GM23338 (cell line): ENCODE measurements at regions not wholly inside any gene's neighbourhood (a gene's known extent, or its start where the extent isn't known, plus 50 kb on each side); places are given as distances from the start of the nearest gene placed in this dataset.

Source experiments
- ATAC-seq: fragments of 200-7000 bp; cut with Tn5 transposase; 3 replicates; pipeline ENCODE4 v1.9.1; 2020
- DNase-seq: peaks from one replicate; pipeline ENCODE4 v3.0.0-alpha.2; 2015; ENCODE audit warnings: low spot score
- H2AFZ ChIP-seq: fragments of 200-600 bp; sonication (generic); 2 replicates; pipeline ENCODE4 v1.8.0; 2016; ENCODE audit warnings: antibody characterized with exemption, mild to moderate bottlenecking, moderate library complexity
- H3F3A ChIP-seq: fragments of 200-600 bp; sonication (generic); replicated peaks from 2 replicates; pipeline ENCODE4 v1.8.0; 2017; ENCODE audit warnings: antibody characterized with exemption, mixed run types, low read depth
- H3K27ac ChIP-seq: fragments of 200-600 bp; sonication (generic); 2 replicates; pipeline ENCODE4 v1.6.1; 2016; ENCODE audit warnings: low read depth
- H3K27me3 ChIP-seq: fragments of 200-600 bp; sonication (generic); 2 replicates; pipeline ENCODE4 v1.8.0; 2016; ENCODE audit warnings: mild to moderate bottlenecking, mixed run types, moderate library complexity; ENCODE audit not compliant: insufficient read depth
- H3K36me3 ChIP-seq: fragments of 200-600 bp; sonication (generic); 2 replicates; pipeline ENCODE4 v1.8.0; 2016; ENCODE audit warnings: mild to moderate bottlenecking; ENCODE audit not compliant: insufficient read depth
- H3K4me1 ChIP-seq: fragments of 200-600 bp; sonication (generic); 2 replicates; pipeline ENCODE4 v1.8.0; 2016; ENCODE audit warnings: mild to moderate bottlenecking, moderate library complexity; ENCODE audit not compliant: insufficient read depth
- H3K4me2 ChIP-seq: fragments of 200-600 bp; sonication (generic); 2 replicates; pipeline ENCODE4 v1.7.1; 2017; ENCODE audit warnings: mixed run types
- H3K4me3 ChIP-seq: fragments of 200-600 bp; sonication (generic); 2 replicates; pipeline ENCODE4 v1.6.1; 2016; ENCODE audit warnings: mixed run types
- H3K79me2 ChIP-seq: fragments of 200-600 bp; sonication (generic); replicated peaks from 2 replicates; pipeline ENCODE4 v1.8.0; 2017; ENCODE audit warnings: mild to moderate bottlenecking; ENCODE audit not compliant: insufficient read depth
- H3K9me2 ChIP-seq: fragments of 200-600 bp; sonication (generic); 2 replicates; pipeline ENCODE4 v1.8.0; 2017; ENCODE audit not compliant: insufficient read depth
- H4K20me1 ChIP-seq: fragments of 200-600 bp; sonication (generic); replicated peaks from 2 replicates; pipeline ENCODE4 v1.8.0; 2017; ENCODE audit warnings: mild to moderate bottlenecking; ENCODE audit not compliant: insufficient read depth
- H3K27ac Mint-ChIP-seq: 2 replicates; pipeline ENCODE4 v1.8.0; 2020; ENCODE audit warnings: inconsistent platforms, mild to moderate bottlenecking, moderate library complexity, mixed read lengths
- H3K27me3 Mint-ChIP-seq: 3 replicates; pipeline ENCODE4 v1.8.0; 2022; ENCODE audit warnings: low read depth, mild to moderate bottlenecking, moderate library complexity, mixed read lengths, inconsistent platforms; ENCODE audit not compliant: insufficient read depth, poor library complexity
- H3K36me3 Mint-ChIP-seq: 3 replicates; pipeline ENCODE4 v1.8.0; 2021; ENCODE audit warnings: low read depth, mild to moderate bottlenecking, inconsistent platforms, moderate library complexity, mixed read lengths
- H3K4me1 Mint-ChIP-seq: 3 replicates; pipeline ENCODE4 v1.8.0; 2020; ENCODE audit warnings: mild to moderate bottlenecking, inconsistent platforms, mixed read lengths
- H3K4me3 Mint-ChIP-seq: 3 replicates; pipeline ENCODE4 v1.8.0; 2021; ENCODE audit warnings: moderate library complexity, mild to moderate bottlenecking, inconsistent platforms, mixed read lengths
- H3K9me3 Mint-ChIP-seq: 3 replicates; pipeline ENCODE4 v1.8.0; 2020; ENCODE audit warnings: moderate library complexity, mild to moderate bottlenecking, inconsistent platforms, mixed read lengths
- CREB1 ChIP-seq: fragments of 250-450 bp; sonication (Bioruptor Pico); IDR thresholded peaks from 2 replicates; pipeline ENCODE4 v1.5.0; 2020; ENCODE audit warnings: low read depth, mild to moderate bottlenecking, moderate library complexity
- ETS1 ChIP-seq: IDR thresholded peaks from 2 replicates; pipeline ENCODE4 v1.6.1; 2016; ENCODE audit warnings: antibody characterized with exemption
- EZH2 ChIP-seq: fragments of 200-600 bp; sonication (generic); IDR thresholded peaks from one replicate; pipeline ENCODE4 v1.8.0; 2017; ENCODE audit warnings: antibody characterized with exemption, mild to moderate bottlenecking, low read depth; ENCODE audit not compliant: unreplicated experiment
- EZH2phosphoT487 ChIP-seq: fragments of 200-600 bp; sonication (generic); IDR thresholded peaks from one replicate; pipeline ENCODE4 v1.8.1; 2018; ENCODE audit warnings: antibody characterized with exemption; ENCODE audit not compliant: unreplicated experiment
- JUNB ChIP-seq: IDR thresholded peaks from one replicate; pipeline ENCODE4 v1.6.1; 2016; ENCODE audit warnings: antibody characterized with exemption; ENCODE audit not compliant: unreplicated experiment
- NANOG ChIP-seq: IDR thresholded peaks from 2 replicates; pipeline ENCODE4 v1.6.1; 2016; ENCODE audit warnings: antibody characterized with exemption, borderline replicate concordance
- POLR2AphosphoS5 ChIP-seq: IDR thresholded peaks from 2 replicates; pipeline ENCODE4 v1.6.1; 2016; ENCODE audit warnings: antibody characterized with exemption, low read depth
- REST ChIP-seq: IDR thresholded peaks from one replicate; pipeline ENCODE4 v1.6.1; 2018; ENCODE audit warnings: antibody characterized with exemption; ENCODE audit not compliant: unreplicated experiment
- STAT1 ChIP-seq: IDR thresholded peaks from one replicate; pipeline ENCODE4 v1.6.1; 2016; ENCODE audit warnings: antibody characterized with exemption; ENCODE audit not compliant: unreplicated experiment
- ZNF114 ChIP-seq: fragments of 250-450 bp; sonication (Bioruptor Pico); IDR thresholded peaks from 2 replicates; pipeline ENCODE4 v1.5.0; 2020; ENCODE audit warnings: mild to moderate bottlenecking, moderate library complexity
- ZNF331 ChIP-seq: fragments of 250-450 bp; sonication (Bioruptor Pico); IDR thresholded peaks from 2 replicates; pipeline ENCODE4 v1.5.0; 2020; ENCODE audit warnings: low read depth, mild to moderate bottlenecking, moderate library complexity
- ZNF462 ChIP-seq: fragments of 250-450 bp; sonication (Bioruptor Pico); IDR thresholded peaks from 2 replicates; pipeline ENCODE4 v1.5.0; 2020; ENCODE audit warnings: mild to moderate bottlenecking, moderate library complexity
- TF ChIP-seq, protein P1 (sequence below), 2 experiments: fragments of 200-600 bp in 1 of 2; sonication (generic) in 1 of 2; conservative IDR thresholded peaks; 2 replicates each; pipeline versions ENCODE4 v1.5.1 to v1.6.1; 2016 to 2017; ENCODE audit warnings: antibody characterized with exemption in 2 of 2, low read depth in 2 of 2, mild to moderate bottlenecking in 2 of 2, moderate library complexity in 1 of 2

DNA sequence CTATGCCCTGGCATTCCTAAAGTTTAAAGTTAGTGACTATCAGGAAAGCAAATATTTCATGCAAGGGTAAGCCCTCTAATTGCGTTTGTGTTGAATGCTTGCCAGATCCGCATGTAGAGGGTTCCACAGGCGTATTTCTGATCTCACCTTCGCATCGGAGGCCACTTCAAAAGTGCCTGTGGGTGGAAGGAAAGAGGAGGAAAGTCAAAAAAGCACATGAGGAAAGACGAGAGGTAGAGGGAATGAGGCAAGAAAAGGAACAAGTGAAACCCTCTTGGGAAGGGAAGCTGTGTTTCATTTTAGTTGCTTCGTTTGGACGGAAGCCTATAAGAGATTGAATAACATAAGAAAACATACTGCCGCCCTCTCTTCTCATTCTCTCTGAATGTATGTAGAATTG is 628.8 kb downstream of the SPRY1 start:
- H3K4me2 ChIP-seq, result no peak overlapping the region
- no peak overlapping the region for H3K27ac ChIP-seq
- Mint-ChIP-seq H3K36me3 (no peaks in the 10 kb centered on the region), H3K4me3 (no peak overlapping the region), H3K4me1 (peaks cover 4% of the 10 kb centered on the region; the same call in 2 of the 3 replicates), H3K27ac (no peak overlapping the region), H3K9me3 (no peaks in the 10 kb centered on the region; the same call in 2 of the 3 replicates), H3K27me3 (peaks cover 4% of the 10 kb centered on the region)
- H3K36me3 ChIP-seq, result no peaks in the 10 kb centered on the region
- H4K20me1 ChIP-seq, result no peaks in the 10 kb centered on the region
- H3K4me3 ChIP-seq, result no peak overlapping the region
- H2AFZ ChIP-seq, result peak overlapping the region; percentile 84
- ATAC-seq (no peak), DNase-seq (no peak)
- H3K27me3 ChIP-seq, result no peaks in the 10 kb centered on the region
- H3F3A ChIP-seq, result no peaks in the 10 kb centered on the region
- no peaks in the 10 kb centered on the region for H3K4me1 ChIP-seq
- H3K79me2 ChIP-seq, result no peaks in the 10 kb centered on the region
- TF ChIP-seq POLR2AphosphoS5 (no peak), CREB1 (CRISPR knock-in tag) (no peak), ZNF114 (CRISPR knock-in tag) (no peak), EZH2 (no peak), ZNF331 (no peak), EZH2phosphoT487 (no peak), NANOG (no peak), STAT1 (no peak), ETS1 (no peak), ZNF462 (CRISPR knock-in tag) (no peak), REST (no peak), JUNB (no peak)
- TF ChIP-seq, protein P1, sequence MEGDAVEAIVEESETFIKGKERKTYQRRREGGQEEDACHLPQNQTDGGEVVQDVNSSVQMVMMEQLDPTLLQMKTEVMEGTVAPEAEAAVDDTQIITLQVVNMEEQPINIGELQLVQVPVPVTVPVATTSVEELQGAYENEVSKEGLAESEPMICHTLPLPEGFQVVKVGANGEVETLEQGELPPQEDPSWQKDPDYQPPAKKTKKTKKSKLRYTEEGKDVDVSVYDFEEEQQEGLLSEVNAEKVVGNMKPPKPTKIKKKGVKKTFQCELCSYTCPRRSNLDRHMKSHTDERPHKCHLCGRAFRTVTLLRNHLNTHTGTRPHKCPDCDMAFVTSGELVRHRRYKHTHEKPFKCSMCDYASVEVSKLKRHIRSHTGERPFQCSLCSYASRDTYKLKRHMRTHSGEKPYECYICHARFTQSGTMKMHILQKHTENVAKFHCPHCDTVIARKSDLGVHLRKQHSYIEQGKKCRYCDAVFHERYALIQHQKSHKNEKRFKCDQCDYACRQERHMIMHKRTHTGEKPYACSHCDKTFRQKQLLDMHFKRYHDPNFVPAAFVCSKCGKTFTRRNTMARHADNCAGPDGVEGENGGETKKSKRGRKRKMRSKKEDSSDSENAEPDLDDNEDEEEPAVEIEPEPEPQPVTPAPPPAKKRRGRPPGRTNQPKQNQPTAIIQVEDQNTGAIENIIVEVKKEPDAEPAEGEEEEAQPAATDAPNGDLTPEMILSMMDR (conservative IDR thresholded peaks at IDR 0.05; ENCODE audit: low read depth in 2 of 2), result no peak
- no peaks in the 10 kb centered on the region for H3K9me2 ChIP-seq
